GM12873 (cell line): ENCODE measurements at regions not wholly inside any gene's neighbourhood (a gene's known extent, or its start where the extent isn't known, plus 50 kb on each side); places are given as distances from the start of the nearest gene placed in this dataset.

Experiments used
- TF ChIP-seq, protein P1 (sequence below): IDR thresholded peaks from 2 replicates; pipeline ENCODE4 v1.5.1; 2012; ENCODE audit warnings: low read depth, mild to moderate bottlenecking, moderate library complexity, low read length, control low read depth; ENCODE audit not compliant: insufficient read depth; ENCODE audit errors: missing control alignments

- TF ChIP-seq, protein P1, sequence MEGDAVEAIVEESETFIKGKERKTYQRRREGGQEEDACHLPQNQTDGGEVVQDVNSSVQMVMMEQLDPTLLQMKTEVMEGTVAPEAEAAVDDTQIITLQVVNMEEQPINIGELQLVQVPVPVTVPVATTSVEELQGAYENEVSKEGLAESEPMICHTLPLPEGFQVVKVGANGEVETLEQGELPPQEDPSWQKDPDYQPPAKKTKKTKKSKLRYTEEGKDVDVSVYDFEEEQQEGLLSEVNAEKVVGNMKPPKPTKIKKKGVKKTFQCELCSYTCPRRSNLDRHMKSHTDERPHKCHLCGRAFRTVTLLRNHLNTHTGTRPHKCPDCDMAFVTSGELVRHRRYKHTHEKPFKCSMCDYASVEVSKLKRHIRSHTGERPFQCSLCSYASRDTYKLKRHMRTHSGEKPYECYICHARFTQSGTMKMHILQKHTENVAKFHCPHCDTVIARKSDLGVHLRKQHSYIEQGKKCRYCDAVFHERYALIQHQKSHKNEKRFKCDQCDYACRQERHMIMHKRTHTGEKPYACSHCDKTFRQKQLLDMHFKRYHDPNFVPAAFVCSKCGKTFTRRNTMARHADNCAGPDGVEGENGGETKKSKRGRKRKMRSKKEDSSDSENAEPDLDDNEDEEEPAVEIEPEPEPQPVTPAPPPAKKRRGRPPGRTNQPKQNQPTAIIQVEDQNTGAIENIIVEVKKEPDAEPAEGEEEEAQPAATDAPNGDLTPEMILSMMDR: no peak
Observed at GRCh38 chr3:110504401-110504800, 567.2 kb upstream of the NECTIN3 start.

DNA sequence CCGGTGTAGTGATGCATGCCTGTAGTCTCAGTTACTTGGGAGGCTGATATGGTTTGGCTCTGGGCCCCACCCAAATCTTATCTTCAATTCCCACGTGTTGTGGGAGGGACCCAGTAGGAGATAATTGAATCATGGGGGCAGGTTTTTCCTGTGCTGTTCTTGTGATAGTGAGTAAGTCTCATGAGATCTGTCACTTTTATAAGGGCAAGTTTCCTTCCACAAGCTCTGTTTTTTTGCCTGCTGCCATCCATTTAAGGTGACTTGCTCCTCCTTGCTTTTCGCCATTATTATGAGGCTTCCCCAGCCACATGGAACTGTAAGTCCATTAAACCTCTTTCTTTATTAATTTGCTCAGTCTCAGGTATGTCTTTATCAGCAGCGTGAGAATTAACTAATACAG lies 566.7 kb upstream of the NECTIN3 start:
- TF ChIP-seq, protein P1: no peak

DNA sequence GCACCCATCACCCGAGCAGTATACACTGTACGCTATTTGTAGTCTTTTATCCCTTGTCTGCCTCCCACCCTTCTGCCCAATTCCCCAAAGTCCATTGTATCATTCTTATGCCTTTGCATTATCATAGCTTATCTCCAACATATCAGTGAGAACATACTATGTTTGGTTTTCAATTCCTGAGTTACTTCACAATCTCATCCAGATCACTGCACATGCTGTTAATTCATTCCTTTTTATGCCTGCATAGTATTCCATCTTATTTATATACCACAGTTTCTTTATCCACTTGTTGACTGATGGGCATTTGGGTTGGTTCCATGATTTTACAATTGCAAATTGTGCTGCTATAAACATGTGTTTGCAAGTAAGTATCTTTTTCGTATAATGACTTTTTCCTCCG lies 564.7 kb upstream of the NECTIN3 start:
- TF ChIP-seq, protein P1: no peak

DNA sequence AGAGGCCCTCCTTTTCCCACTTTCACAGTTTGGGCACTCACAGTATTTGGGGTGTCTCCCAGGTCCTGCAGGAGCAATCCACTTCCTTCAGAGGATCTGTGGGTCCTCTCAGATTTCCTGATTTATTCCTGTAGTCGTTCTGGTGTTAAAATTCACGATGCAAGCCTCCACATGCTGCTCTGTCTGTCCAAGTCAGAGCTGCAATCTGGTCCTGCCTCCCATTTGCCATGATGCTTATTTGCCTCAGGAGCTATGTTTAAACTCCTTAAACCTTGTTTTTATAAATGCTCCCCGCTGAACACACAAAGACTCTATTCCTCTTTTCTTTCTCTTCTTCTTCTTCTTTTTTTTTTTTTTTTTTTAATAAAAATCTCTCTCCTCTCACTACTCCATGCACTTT lies 558.7 kb upstream of the NECTIN3 start:
- TF ChIP-seq, protein P1: no peak

DNA sequence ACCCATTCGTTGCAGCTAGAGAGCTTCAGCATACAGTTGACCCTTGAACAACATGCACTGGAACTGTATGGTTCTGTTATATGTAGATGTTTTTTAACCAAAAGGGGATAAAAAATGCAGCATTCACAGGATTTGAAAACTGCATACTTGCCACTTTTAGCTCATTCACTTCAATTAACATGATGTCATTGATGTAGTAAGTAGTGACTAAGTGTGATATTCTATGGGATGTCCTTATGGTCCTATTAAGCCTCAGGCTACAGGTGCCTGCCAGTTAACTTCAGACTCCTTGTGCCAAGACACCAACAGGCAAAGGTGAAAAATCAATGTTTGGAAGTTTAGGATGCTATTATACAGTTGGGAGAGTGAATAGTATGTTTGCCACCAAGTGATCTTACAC lies 553.6 kb upstream of the NECTIN3 start:
- TF ChIP-seq, protein P1: no peak

GRCh38 chr3:110519071-110519470 lies 552.5 kb upstream of the NECTIN3 start:
- TF ChIP-seq, protein P1: no peak

DNA sequence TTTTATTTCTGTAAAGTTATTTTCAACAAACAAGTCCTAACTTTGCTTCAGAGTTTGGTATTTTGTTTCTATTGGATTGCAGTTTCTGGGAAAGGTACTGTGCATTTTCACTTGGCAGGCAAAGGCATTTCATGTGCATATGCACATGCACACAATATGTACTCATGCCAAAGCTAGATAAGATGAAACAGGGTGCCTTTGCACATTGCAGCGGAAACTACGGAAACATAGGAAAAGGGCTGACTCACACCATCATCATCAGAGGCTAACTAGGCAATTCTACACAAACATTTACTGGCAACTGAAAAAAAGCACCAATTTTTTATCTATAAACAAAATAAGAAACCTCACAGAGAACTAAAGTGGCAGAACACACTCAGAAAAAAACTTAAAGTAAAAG lies 550.6 kb upstream of the NECTIN3 start:
- TF ChIP-seq, protein P1: no peak
